ENCODE measurements at regions not wholly inside any gene's neighbourhood (a gene's known extent, or its start where the extent isn't known, plus 50 kb on each side); places are given as distances from the start of the nearest gene placed in this dataset.

GRCh38 chr2:6562771-6563170, 302.9 kb downstream of the CMPK2 start (continued):
- TF ChIP-seq, protein P1, sequence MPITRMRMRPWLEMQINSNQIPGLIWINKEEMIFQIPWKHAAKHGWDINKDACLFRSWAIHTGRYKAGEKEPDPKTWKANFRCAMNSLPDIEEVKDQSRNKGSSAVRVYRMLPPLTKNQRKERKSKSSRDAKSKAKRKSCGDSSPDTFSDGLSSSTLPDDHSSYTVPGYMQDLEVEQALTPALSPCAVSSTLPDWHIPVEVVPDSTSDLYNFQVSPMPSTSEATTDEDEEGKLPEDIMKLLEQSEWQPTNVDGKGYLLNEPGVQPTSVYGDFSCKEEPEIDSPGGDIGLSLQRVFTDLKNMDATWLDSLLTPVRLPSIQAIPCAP (CRISPR knock-in tag; IDR thresholded peaks at IDR 0.05), result no peak
- TF ChIP-seq, protein P2, sequence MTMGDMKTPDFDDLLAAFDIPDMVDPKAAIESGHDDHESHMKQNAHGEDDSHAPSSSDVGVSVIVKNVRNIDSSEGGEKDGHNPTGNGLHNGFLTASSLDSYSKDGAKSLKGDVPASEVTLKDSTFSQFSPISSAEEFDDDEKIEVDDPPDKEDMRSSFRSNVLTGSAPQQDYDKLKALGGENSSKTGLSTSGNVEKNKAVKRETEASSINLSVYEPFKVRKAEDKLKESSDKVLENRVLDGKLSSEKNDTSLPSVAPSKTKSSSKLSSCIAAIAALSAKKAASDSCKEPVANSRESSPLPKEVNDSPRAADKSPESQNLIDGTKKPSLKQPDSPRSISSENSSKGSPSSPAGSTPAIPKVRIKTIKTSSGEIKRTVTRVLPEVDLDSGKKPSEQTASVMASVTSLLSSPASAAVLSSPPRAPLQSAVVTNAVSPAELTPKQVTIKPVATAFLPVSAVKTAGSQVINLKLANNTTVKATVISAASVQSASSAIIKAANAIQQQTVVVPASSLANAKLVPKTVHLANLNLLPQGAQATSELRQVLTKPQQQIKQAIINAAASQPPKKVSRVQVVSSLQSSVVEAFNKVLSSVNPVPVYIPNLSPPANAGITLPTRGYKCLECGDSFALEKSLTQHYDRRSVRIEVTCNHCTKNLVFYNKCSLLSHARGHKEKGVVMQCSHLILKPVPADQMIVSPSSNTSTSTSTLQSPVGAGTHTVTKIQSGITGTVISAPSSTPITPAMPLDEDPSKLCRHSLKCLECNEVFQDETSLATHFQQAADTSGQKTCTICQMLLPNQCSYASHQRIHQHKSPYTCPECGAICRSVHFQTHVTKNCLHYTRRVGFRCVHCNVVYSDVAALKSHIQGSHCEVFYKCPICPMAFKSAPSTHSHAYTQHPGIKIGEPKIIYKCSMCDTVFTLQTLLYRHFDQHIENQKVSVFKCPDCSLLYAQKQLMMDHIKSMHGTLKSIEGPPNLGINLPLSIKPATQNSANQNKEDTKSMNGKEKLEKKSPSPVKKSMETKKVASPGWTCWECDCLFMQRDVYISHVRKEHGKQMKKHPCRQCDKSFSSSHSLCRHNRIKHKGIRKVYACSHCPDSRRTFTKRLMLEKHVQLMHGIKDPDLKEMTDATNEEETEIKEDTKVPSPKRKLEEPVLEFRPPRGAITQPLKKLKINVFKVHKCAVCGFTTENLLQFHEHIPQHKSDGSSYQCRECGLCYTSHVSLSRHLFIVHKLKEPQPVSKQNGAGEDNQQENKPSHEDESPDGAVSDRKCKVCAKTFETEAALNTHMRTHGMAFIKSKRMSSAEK (CRISPR knock-in tag; IDR thresholded peaks at IDR 0.05; ENCODE audit: borderline replicate concordance), result no peak
- TF ChIP-seq ZBTB21 (CRISPR knock-in tag; IDR thresholded peaks at IDR 0.05; ENCODE audit: borderline replicate concordance), result no peak
- no peak for TF ChIP-seq USF1 (CRISPR knock-in tag; IDR thresholded peaks at IDR 0.05)
- no peak for TF ChIP-seq ZNF317 (CRISPR knock-in tag; IDR thresholded peaks at IDR 0.05; ENCODE audit: borderline replicate concordance, low read depth)
- no peak for TF ChIP-seq NFYB (CRISPR knock-in tag; conservative IDR thresholded peaks at IDR 0.05; ENCODE audit: low read depth)
- no peak for TF ChIP-seq PRDM15 (CRISPR knock-in tag; IDR thresholded peaks at IDR 0.05)
- no peak for TF ChIP-seq TEAD4 (CRISPR knock-in tag; IDR thresholded peaks at IDR 0.05)
- TF ChIP-seq SP1 (CRISPR knock-in tag; conservative IDR thresholded peaks at IDR 0.05), result no peak
- TF ChIP-seq NR3C1 (CRISPR knock-in tag; conservative IDR thresholded peaks at IDR 0.05; ENCODE audit: low read depth), result no peak
- no peak for TF ChIP-seq SMAD3 (CRISPR knock-in tag; IDR thresholded peaks at IDR 0.05; ENCODE audit: borderline replicate concordance)

GRCh38 chr2:6564326-6564725, 301.4 kb downstream of the CMPK2 start:
- H3K27me3 Mint-ChIP-seq (ENCODE audit: low read depth), result peaks cover 2% of the 10 kb centered on the region
- CTCF ChIA-PET, result no interaction called here
- DNase-seq (ENCODE audit: low spot score), result no peak
- H3K4me3 Mint-ChIP-seq, result no peak overlapping the region
- ATAC-seq, result no peak
- no peaks in the 10 kb centered on the region for H3K4me1 Mint-ChIP-seq
- no peak overlapping the region for H3K27ac Mint-ChIP-seq
- H3K9me3 Mint-ChIP-seq, result peaks cover 79% of the 10 kb centered on the region
- peaks cover 61% of the 10 kb centered on the region for H3K36me3 Mint-ChIP-seq
- POLR2A ChIA-PET, result no interaction called here
- TF ChIP-seq JUN (CRISPR knock-in tag; IDR thresholded peaks at IDR 0.05) (no peak), PRDM15 (CRISPR knock-in tag; IDR thresholded peaks at IDR 0.05) (no peak), E2F1 (CRISPR knock-in tag; IDR thresholded peaks at IDR 0.05) (no peak), SOX15 (CRISPR knock-in tag; IDR thresholded peaks at IDR 0.05) (no peak), CTCF (IDR thresholded peaks at IDR 0.05) (no peak), FOXP4 (CRISPR knock-in tag; IDR thresholded peaks at IDR 0.05) (no peak)

Data from WTC11 (cell line).